HG03571 (cell line): ENCODE measurements at regions not wholly inside any gene's neighbourhood (a gene's known extent, or its start where the extent isn't known, plus 50 kb on each side); places are given as distances from the start of the nearest gene placed in this dataset.

ENCODE experiments used
- ATAC-seq: cut with Tn5 transposase; IDR thresholded peaks from one replicate; pipeline ENCODE4 v1.9.1; 2021; ENCODE audit not compliant: unreplicated experiment

DNA sequence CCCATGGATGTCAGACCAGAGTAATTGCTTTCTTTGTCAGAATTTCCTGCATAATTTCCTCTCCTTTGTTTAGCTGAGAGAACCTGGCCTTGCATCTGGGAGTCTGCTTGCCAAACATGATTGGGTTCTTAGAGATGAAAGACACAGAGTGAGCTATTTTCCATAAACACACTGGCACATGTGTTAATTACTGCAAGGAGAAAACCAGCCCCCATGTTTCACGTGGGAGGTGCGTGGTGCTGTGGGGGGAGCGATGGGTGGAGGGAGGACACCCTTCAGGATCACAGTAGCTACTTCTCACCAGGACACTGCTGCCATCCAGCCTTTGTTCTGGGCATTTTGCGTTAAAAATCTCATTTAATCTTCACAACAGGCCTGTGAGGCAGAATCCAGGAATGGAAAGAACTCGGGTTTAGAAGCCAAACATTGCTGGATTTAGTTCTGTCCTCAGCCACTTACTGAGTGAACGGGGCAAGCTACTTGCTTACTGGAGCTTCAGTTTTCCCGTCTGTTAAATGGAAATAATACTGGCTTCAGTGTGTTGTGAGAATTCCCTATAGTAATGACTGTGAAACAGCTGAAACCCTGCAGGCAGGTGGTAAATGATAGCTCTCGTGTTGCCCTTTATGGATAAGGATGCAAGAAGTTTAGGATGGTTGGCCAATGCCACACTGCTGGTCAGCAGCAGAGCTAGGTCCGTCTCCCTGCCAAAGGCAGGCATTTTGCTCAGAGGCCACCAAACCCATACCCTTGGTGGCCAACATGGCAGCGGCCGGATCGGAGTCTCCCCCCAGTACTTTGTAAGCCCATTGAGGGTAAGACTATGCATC, 100.1 kb upstream of the ASAP2 start:
- no peak for ATAC-seq

DNA sequence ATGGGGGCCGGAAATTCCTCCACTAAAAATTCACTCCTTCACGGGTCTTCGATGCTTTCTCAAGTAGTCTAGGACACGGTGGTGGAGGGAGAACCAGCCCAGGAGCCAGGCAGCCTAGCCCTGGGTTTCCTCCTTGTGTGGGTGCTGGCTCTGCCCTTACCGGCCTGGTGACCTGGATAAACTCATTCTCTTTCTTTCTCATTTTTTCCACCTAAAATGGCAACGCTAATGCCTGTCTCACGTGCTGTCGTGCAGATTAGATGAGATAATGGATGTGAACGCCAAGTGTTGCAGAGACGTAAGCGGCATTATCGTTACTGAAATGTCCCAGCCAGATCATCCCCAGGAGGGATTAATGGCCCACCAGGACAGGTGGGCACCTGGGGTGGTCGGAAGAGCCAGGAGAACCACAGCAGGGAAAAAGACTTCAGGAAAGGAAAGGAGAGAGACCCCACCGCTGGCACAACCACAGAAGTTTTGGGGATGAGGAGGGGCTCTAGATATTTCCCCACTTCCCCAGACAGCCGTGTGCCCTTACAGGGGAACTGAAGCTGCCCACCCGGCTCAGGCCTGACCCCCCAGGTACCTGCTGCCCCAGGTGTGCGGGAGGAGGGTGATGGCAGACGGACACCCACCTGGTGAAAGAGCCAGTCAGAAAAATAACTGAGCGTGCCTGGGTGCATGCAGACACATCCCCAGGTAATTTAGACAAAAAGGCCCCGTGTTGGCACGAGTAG, 100.8 kb upstream of the ASAP2 start:
- no peak for ATAC-seq

DNA sequence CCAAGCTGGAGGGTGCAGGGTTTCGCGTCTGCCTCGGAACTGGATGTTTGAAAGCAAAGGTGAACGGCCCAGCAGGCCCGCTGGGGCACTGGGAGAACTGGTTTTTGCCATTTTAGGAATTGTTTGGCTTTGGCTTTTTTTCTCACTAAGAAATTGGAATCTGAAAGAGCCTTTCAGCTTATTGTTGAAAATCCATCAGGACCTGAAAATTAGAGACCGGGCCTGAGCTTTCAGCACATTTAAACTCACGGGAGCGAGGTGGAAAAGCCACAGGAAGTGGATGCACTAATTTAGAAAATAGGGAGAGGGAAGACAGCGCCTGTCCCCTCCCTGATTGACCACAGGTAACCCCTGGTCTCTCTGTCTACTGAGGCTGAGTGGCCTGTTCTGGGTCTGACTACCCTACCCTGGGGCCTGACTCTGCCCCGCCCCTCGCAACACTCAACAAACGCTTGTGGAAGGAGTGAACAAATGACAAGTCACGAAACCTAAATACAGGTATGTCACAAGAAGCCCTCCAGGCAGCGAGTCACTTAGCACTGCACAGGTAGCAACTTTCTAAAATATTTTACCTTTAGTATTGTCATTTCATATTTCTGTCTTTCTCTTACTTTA, 100.3 kb upstream of the MBOAT2 start:
- ATAC-seq, result no peak

DNA sequence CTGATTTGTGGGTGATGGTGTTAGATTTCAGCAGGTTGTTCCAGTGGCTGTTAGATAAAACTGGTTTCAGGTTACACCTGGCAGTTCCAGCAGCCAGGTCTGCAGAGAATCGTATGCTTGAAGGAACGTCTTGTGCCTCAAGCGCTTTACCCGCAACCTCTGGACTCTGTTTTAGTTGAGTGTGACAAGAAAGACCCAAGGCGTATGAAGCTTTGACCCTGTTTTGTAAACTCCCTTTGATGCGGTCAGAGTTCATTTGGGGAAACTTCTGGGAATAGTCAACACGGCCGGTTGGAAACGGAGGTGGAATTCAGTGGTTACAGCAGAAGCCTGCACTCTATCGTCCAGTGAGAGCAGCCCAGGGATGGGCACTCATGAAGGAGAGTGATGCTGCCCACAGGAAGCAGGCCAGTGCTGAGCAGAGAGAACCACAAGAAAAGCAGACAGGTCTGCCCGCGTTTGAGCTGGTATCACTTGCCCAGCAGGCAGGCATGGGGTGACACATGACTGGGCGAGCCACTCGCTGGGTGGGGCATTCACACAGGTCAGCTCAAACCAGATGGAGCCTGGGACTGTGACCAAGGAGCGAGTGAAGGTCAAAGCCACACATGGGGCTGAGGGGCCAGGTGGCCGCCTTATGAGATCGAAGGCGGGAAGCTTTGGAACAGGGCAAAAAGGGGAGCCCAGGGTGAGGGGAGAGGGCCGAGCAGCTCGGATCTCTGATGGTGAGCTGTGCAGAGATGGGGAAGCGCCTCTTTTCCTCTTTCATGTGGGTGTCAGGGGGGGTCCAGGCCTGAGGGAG, 99.6 kb upstream of the MBOAT2 start:
- no peak for ATAC-seq

DNA sequence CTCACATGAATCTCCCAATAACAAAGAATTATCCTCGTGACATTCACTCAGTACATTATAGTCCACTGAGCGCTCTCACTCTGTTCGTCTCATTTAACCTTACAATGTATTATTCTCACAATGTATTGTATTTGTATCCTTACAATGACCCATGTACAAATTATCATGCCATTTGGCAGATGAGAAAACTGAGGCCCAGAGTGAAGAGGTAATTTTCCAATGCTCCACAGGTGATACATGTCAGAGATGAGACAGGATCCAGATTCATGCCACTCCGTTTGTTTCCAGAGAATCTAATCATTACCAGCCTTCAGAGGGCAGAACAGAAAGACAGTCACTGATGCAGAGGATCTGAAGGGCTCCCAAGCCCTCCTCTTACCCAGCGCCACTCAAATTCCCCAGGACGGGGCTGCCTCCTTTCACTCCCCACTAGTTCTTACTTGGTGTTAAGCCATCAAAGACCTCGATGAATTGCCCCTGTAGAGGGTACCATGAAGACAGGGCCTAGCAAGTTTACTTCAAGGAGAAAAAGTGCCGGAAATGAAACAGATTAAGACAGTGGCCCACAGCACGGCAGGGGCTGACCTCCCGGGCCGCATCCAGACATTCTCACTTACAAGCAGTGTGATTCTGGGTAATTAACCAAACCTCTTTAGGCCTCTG, 98.4 kb upstream of the MBOAT2 start:
- ATAC-seq, result no peak

DNA sequence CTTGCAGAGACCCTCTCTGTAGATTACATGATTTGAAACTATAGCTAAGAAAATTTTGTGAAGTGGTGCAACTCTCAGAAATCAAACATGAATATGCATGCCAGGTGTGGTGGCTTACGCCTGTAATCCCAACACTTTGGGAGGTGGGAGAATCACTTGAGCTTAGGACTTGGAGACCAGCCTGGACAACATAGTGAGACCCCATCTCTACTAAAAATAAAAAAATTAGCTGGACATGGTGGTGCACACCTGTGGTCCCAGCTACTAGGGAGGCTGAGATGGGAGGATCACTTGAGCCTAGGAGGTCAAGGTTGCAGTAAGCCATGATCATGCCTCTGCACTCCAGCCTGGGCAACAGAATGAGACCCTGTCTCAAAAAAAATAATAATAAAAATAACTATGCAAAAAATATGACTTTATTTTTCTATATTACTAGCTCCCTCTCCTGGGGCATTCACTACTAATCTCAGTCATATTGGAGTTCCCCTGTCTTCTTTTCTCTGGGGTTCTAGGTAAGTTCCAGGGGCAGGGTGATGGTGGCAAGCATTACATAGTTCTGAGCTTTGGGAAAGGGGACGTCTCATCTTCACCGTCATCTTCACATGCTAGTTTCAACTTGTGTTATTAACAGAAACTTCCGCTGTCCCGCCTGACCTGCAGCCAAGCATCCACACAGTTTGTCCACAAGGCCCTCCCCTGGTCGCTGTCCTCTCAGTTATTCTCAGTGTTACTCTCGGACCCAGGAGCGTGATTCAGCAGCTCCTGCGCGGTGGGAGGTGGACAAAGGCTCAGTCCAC, 96.8 kb upstream of the MBOAT2 start:
- ATAC-seq, result peak; percentile 48

DNA sequence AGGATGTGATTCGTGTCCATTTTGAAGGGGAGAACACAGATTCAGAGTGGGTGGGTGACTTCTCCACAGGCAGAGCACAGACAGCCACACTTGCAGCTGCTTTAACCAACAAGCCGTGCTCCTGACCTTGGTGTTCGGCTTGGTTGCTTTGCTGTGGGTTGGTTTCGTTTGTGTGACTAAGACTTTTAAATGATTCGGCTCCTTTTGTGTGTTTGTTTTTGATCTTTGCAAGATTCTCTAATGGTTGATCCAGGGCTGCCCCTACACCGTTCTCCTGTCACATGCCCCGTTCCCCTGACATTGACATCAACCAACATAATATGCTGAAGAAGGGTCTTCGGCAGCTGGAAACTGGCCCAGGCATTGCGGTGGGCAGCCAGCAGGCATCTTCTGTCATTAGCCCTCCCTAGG, 95.9 kb upstream of the MBOAT2 start:
- ATAC-seq, result peak; percentile 48

DNA sequence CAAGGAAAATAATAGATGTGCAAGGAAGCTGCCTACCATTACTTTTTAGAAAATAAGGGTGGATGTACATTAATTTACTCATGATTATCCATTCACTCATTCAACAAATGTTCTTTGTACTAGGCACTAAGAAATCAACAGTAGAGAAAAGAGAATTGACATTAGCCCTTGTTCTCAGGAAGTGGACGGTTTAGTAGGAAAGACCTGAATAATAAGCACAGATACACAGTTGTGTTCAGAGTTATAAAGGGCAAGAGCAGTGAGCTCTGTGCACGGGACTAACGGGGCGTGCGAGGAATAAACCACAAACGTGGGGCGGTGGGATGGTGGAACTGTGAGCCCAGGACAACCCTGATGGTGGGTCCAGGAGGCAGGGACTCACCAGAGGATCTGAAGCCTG, 94.4 kb upstream of the MBOAT2 start:
- ATAC-seq, result no peak

DNA sequence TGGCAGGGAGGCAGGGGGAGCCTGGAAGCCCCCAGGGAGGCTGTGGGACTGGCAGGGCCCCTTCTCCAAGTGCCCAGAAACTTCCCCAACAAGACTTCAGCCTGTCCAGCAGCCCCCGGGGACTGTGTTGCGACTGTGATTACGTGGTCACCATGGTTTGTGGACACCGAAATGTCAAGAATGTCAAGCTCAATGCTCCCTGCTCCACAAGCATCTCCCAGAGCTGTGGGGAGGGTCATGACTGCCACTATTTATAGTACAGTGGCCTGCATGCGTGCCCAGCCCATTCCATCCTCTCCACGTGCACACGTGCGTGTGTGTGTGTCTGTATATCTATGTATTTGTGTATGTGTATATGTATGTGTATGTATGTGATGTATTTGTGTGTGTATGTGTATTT, 93.8 kb upstream of the MBOAT2 start:
- ATAC-seq, result no peak

DNA sequence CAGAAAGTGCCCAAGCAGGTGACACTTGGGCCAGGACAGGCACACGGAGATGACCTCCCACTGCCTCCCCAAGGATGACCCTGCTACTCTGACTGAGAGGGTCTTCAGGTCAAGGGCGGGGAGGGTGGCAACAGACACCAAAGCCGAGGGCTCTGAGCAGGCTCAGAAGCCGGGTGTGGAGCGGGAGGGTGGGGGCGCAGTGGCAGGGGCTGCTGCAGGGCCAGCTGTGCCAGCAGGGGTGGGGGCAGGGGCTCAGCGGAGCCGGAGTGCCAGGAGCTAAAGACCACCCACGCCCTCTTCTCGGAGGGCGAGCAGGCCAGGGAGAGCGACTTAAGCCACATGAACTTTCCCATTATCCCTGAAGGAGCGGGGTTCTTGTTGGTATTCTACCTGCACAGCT, 93.3 kb upstream of the MBOAT2 start:
- no peak for ATAC-seq

DNA sequence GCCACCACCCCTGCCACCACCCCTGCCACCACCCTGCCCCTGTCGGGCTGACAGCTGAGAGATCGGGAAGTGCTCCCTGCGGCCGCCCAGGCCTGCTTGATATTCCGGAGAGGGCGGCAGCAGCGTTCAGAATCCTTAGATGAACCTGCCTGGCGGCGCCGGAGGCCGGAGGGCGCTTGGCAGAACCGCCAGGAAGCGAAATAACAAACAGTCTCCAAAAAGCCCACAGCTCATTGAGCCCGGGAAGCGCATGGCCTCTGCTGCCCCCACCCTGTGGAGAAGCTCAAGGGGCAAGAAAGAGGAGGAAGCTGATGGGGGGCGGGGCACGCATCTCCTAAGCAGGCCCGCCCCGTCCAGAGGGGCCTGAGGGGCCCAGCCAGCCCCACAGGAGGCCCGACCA, 92.2 kb upstream of the MBOAT2 start:
- no peak for ATAC-seq

DNA sequence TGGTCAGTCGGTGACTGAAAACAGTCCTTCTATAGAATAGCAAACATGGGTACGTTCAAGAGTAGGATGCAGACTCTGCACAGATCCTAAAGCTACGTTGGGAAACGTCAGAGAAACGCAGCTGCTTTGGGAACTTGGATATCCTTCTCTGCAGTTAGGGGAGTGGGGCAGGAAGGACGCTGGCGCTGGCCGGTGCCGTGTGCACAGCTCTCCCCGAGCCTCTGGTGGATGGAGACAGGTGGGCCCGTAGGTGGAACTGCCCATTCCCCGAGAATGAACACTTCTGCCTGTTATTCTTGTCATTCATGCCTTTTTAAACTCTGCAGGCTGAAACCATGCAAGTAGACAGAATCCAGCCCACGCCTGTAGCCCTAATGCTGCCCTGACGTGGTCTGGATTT, 91.7 kb upstream of the MBOAT2 start:
- ATAC-seq, result no peak

DNA sequence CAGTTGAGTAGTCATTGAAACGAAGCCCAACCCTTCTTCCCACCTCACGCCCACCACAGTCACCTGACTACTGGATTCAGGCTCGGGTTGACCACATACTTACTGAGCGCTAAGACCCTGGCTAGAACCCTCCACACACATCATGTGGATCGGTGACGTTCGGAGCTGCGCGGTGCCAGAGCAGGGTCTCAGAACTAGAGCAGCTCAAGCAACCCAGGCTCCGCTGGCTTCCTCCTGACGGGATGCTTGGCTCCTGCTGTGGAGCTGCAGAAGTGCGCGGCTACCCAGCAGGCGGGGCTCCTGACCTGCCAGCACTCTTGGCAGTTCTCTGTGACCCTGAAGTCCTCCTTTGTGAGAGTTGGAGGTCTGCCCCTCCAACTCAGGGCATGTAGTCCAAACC, 90.6 kb upstream of the MBOAT2 start:
- no peak for ATAC-seq

DNA sequence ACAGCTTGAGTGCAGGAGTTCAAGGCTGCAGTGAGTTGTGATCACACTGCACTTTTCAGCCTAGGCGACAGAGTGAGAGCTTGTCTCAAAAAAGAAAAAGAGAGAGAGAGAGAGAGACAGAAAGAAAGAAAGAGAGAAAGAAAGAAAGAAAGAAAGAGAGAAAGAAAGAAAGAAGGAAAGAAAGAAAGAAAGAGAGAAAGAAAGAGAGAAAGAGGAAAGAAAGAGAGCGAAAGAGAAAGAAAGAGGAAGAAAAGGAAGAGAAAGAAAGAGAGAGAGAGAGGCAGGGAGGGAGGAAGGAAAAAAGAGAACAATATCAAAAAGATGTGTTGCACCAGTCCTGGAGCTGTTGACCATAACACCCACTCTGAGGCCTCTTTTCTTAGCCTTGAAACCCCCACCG, 89.8 kb upstream of the MBOAT2 start:
- ATAC-seq, result no peak

DNA sequence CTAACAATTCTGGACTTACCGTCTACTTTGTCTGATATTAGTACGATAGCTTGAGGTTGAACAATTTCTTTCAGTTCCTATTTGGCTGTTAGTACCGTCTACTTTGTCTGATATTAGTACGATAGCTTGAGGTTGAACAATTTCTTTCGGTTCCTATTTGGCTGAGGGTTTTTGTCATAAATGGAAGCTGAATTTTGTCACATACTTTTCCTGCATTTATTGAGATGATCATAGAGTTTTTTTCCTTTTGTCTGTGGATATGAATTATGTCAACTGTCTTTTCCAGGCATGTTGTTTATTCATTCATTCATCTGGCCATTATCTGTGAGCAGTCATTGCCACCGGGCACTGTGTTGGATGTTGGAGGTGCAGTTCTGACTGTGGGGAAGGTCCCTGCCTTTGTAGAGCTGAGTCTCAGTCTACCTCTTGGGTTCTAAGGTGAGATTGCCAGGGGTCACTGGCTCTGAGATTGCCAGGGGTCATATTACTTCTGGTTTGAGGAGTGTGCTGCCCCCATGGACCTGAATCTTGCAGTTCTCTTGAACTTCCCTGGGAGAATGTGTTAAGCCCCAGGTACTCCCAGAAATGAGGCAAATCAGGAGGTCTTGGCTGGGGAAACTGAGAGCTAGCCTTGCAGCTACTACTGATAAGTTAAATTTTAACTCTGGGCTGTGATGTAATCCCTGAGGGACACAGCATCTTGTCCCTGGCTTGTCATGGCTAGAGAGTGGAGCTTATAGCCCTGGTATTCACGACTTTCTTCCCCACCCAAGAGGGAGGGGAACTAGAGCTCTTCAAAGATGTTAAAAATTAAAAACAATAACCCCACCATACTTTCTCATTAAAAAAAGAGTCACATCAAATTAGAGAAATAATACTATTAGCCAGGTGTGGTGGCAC, 89.1 kb upstream of the MBOAT2 start:
- ATAC-seq, result peak; percentile 90

DNA sequence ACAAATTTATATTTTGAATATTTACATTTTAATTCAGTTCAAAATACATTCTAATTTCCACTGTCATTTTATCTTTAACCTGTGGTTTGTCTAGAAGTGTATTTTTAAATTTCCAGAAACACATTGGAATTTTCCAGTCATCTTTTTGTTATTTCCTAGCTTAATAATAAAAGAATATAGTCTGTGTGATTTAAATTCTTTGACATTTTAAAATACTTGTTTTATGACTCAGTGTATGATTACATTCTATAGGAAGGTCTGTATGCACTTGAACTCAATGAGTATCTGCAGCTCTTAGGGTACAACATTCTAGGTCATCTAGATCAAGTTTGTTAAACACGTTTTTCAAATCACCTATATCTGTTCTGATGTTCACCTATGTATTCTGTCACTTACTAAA, 88.3 kb upstream of the MBOAT2 start:
- ATAC-seq, result no peak

DNA sequence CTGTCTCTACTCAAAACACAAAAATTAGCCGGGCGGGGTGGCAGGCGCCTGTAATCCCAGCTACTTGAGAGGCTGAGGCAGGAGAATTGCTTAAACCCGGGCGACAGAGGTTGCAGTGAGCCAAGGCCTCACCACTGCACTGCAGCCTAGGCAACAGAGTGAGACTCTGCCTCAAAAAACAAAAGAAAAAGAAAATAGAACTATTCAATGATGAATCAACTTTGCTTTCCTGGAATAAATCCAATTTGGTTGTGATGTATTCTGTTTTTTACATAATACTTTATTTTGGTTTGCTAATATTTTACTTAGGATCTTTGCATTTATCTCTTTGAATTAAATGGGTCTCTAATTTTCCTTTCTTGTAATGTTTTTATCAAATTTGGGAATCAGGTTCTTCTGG, 86.3 kb upstream of the MBOAT2 start:
- no peak for ATAC-seq

DNA sequence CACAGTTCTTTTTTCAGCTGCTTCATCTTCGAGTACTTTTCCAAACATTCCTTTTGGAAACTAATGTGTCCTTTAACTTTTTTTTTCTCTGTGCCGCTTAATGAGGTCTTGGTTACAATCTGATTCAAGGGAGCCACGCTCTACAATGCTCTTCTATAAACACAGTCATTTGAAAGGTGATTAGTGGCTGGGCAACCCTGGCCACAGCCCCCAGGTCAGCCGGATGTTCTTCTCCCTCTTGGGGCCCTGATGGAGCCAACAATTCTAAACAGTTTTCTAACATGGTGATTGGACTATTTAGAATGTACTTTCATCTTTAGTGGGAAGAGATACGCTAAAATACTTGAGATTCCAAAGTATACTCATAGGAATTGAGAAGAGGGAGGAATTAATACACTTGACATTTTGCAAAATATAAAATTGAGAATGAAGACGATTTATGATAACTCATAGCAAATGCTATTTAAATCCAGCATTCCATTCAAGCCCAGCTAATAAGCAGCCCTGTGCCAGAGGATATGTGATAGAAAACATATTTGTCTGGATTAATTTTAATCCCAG, 83.7 kb upstream of the MBOAT2 start:
- ATAC-seq, result no peak

DNA sequence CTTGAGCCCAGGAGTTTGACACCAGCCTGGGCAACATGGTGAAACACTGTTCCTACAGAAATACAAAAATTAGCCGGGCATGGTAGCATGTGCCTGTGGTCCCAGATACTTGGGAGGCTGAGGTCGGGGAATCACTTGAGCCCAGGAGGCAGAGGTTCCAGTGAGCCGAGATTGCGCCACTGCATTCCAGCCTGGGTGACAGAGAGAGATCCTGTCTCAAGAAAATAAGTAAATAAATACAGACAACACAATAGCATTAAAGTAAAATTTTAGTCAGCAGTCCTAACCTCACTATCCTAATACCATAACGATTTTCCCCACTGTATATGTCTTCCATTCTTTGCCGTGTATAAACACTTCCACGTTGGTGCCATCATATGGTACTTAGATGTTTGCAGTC, 83.0 kb upstream of the MBOAT2 start:
- no peak for ATAC-seq
